ENCODE measurements at regions not wholly inside any gene's neighbourhood (a gene's known extent, or its start where the extent isn't known, plus 50 kb on each side); places are given as distances from the start of the nearest gene placed in this dataset.
"Not testable (repeated sequence)": the region's sequence is repeated elsewhere in the genome, so short reads cannot be mapped to it uniquely, and the experiment has no call there.

DNA sequence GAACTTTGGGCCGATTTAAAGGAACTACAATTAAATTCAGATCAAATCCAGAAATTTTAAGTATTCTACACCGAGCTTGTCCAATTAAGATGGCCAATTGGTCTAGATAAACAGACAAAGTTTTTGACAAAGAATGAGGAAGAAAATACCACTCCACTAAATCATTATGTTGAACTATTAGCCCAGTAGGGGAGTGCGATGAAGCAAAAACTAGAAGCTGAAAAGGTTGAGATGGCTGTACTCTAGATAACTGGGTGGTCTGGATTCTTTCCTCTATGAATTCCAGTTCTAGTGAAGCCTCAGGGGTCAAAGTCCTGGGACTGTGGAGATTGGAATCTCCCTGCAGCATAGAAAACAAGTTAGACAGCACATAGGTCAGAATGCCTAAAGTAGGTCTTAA lies 418.9 kb upstream of the IMPG1 start:
- DNase-seq: not testable (repeated sequence)

DNA sequence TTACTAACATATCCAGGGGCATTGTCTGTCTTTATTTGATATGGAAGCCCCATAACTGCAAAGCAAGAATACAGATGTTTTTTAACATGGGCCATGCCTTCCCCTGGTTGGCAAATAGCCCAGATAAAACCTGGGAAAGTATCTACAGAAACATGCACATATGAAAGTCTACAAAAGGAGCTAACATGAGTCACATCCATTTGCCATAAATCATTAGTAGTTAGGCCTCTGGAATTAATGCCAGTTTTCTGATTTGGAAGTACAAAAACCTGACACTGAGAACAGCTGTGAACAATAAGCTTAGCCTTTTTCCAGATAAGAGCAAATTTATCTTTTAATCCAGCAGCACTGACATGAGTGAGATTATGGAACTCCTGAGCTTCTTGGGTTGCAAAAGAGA lies 418.0 kb upstream of the IMPG1 start:
- DNase-seq: no peak

DNA sequence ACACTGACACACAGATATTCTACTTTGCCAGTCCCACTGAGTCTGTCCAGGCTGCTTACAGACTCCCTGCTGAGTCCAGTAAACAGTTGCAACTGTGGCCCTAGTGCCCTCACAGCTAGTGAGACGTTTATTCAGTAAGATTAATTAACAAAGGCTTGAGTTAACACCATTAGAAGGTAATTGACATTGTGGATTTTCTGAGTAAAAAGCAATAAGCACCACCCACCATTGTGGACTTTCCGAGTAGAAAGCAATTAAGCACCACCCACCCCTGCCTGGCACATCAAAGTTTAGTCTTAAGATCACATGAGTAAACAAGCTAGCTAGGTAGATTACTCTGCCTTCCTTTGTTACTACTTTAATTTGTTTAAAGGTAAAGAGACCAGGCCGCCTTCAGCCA lies 408.6 kb upstream of the IMPG1 start:
- peak; percentile 45 for DNase-seq

DNA sequence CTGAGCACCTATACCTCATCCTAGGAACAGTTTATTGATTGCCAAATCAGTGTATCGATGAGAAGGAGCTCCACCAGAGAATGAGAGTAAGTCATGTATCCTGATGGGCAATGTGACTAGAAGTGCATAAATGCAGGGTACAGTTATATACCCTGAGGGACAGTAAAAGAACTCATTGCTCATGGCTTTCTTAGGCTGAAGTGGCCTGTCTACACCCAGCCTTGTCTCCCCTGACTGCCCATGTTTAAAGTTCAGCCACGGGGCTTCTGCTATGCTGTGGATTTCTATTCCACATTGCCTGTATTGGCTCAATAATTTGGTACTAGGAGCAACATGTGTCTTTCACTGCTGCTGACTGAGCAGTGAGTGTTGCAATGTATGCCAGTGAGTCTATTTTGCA lies 400.4 kb upstream of the IMPG1 start:
- no peak for DNase-seq

DNA sequence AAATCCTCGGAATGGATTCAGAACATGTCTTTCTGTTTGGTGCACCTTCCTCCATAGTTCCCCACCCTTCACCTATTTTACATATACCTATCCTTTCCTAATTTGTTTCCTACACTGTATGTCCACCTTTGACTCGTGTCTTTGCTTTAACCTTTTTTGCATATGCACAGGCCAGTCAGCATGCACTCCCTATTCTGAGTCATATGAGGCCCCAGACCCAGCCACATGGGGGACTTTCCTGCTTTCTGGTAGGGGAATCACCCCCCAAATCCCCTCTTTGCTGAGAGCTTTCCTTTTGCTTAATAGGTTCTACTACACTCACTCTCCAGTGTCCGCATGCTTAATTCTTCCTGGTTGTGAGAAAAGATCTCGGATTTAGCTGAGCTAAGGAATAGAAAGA lies 393.8 kb upstream of the IMPG1 start:
- DNase-seq: no peak

DNA sequence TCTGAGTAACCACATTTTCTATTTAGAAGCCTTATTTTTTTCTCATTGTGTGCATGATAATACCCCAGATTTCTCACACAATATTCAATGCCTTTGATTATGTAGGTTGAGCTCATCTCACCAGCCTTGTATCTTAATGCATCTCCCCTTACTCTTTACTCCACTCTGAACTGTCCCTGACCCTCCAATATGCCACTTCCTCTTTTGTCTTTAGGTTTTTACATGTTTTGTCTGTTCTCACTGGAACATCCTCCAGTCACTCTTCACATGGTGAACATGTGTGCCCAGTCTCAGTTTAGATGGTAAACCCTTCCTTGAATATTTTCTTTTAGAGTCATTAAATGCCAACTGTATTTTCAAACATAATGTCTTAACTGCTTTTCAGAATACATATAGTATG lies 392.9 kb upstream of the IMPG1 start:
- DNase-seq: no peak

DNA sequence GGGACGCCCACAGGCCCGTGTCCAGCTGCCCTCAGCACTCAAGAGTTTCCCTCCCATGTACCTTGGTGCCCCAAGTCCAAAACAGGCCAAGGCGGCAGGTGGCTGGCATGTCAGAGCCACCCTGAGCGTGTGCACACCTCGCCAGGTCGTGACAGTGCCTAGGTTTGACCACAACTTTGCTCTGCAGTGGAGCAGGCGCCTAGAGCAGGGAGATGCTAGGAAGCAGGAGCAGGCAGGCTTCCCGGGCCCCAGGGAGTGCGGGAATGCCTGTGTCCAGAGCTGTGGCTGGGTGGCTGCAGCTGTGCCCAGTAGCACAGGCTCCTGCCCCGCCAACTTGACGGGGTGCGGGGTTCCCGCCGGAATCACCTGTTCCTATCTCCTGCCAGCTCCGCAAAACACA lies 380.8 kb upstream of the IMPG1 start:
- no peak for DNase-seq

DNA sequence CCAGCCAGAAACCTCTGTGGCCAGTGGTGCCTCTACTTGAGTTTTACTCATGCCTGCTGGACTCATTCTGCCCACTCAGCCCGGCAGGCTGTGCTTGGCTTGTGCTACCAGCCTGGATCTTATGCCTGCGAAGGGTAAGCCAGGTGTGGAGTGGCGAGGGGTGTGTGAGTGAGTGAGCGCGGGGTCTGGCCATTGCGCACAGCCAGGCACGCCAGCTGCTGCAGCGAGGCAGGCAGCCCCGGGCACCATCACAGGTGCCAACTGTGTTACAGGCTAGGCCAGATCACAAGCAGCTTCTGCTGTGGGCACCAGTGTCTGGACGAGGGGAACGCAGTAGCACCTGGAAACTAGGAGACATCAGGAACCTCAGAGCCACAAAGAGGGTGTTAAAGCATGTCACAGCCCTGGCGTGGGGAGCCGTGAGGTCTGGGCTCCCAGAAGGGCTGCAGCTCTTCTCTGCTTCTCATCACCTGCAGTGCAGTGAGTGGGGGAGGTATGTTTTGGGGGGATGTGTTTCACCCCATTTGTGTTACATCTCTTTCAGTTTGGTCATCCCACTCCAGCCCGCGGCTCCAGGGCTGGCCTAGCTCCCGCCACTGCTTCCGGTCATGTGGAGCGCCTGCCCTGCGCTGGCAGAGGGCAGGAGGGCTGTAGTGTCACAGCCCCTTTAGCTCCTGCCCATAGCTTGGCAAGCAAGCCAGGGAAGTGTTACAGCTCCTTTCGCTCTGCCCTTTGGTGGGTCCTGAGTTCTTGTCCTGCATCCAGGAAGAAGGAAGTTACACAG lies 379.7 kb upstream of the IMPG1 start:
- no peak for DNase-seq

DNA sequence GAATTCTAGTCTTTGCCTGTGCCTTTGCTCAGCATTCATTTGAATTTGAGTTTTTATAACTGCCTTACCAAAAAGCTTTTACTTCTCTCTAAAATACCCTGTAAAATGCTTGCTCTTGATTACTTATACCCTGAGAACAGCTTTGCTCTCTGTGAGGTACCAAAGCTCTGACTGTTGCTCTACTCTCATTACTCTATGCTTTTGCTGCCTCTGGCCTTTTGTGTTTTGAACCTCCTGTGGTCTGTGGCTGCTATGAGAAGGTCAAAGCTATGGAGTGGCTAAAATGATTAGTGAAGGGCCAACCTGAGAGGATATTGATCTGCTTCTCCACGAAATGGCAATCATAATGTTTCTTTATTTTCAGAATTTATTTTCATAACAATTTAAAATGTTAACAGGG lies 375.6 kb upstream of the IMPG1 start:
- no peak for DNase-seq

DNA sequence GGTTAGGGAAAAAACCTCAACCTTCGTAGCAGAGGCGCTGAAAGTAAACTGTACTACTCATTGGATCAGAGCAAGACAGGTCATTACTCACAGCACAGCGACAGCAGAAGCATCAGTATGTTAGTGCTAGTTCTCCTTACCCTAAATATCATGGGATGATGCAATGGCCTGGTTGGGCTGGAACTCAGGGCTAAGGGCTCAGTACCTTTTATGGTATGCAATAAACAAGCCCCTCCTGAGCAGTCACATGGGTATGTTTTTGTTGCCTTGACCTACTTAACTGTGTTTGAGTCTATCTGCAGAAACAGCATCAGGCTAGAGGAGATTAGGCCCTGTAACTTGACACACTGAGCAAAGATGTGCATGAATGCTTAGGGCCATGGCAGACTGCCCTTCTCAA lies 369.4 kb upstream of the IMPG1 start:
- no peak for DNase-seq

DNA sequence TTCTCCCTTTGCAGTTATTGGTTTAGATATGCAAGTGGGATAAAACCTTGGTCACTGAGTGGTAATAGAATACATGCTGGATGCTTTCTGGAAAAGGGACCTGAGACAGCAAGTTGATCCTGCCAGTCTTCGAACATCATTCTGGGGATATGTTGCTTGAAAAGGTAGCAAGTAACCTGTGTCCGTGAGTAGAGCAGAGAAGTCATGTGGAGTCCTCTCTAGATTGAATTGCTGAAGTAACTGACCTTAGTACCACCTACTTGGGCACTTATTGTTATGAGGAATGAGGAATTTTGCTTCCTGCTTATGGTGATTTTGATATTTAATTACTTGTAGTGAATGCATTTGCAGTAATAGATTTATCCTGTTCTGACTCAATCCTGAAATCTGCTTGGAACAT lies 367.3 kb upstream of the IMPG1 start:
- no peak for DNase-seq

DNA sequence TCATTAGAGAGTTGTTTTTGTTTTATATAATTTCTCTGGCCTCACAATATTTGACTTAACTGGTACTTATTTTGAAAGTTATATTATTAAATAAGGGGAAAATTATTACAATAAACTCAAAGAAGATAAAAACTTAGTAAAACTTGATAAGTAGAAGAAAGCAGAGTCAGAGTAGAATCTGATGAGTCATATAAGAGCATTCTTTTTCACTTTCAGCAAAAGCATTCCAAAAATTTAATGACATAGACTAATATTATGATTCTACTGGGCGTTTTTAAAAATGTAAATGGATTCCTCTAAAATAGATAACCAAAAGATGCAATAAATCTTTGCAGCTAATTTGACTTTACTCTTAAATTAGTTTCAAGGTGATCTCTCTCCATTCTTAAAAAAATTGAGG lies 366.3 kb upstream of the IMPG1 start:
- DNase-seq: no peak

DNA sequence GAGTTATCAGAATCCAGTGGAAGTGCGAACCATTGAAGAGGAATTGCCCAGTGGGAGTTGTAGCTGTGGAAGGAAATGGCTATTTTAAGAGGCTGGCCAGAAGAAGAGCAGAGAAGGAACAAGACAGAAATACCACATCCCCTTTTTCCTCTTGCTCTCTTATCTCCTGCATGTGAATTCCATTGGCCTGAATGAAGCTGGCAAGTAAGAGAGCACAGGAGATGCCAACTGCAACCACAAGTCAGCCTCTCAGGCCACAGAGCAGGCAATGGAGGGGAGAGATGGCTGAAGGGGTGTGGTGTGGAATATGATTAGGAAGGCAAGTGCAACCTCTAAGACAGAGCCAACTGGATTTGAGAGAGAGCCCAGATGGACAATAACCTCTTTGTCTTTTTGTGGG lies 362.7 kb upstream of the IMPG1 start:
- no peak for DNase-seq

DNA sequence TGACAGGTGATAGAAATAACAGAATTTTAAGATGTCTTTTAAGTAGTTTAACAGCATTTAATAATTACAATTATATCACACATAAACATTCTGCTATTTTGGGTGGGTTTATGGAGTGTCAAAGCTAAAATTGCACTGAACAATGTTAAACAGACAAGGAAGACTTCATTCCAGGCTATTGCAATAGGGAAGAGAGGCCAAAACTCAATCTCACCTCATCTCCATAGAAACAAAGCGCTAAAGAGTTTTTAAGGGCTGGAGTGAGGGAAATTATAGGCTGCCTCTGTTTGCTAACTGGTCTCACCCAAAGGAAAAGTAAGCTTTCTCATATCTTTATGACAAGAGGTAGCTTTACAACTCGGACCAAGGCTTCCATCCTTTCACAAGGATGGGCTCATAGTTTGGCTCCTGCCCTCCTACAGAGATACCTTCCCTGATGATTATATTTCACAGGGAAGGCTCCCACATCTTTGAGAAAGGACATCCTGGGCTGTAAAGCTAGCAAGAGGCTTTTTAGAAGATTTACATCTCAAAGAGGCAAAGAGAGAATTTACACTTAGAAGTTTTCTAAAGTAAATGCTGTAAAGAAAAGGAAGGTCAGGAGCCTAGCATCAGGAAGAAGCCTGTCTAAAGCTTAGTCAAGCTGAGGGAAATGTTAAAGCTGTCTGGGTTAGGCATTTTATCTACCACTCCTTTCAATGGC lies 350.2 kb upstream of the IMPG1 start:
- no peak for DNase-seq

DNA sequence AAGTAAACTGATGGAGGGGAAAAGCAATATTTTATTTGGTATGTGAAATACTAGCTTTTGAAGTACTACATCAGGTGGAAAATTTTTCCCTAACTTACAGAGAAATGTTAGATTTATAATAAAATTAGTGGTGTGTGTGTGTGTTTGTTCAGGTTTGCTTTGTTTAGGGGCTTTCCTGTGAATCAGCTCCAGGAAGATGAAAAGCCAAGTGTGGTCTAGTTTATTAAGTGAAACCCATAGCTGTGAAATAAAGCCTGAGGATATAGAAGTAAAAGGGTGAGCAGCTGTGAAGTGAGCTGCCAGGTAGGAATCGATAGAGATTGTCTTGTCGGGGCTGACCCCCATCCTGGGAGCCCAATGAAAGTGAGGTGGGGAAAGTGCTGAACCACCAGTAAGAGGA lies 347.6 kb upstream of the IMPG1 start:
- DNase-seq: no peak

DNA sequence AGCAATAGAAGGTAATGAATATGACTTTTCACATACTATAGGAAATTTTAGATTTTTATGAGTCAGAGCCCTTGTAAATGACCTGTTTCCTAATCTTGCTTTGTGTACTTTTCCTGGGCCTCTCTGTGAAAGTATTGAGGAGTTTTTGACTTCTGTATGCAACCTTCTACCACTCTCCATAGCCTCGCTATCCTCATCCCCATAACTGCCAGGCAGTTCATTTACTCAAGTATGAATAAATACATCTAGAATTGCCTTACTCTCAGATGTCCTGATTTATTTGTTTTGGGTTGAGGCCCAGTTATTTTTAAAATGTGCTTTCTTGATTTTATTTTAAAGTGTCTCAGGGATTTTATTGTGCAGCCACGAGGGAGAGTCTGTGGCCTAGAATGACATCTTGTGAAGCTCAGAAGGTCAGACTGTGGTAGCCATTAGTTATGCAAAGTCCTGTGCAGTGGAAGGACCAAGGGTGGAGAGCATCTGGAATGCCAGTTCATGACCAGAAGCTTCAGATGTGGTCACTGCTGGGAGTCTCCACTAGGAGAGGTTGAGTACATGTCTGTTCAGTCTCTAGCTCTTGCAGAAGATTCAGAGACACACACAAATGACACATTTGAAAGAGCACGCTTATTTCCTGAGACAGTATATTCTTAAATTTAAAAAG lies 346.2 kb upstream of the IMPG1 start:
- no peak for DNase-seq

DNA sequence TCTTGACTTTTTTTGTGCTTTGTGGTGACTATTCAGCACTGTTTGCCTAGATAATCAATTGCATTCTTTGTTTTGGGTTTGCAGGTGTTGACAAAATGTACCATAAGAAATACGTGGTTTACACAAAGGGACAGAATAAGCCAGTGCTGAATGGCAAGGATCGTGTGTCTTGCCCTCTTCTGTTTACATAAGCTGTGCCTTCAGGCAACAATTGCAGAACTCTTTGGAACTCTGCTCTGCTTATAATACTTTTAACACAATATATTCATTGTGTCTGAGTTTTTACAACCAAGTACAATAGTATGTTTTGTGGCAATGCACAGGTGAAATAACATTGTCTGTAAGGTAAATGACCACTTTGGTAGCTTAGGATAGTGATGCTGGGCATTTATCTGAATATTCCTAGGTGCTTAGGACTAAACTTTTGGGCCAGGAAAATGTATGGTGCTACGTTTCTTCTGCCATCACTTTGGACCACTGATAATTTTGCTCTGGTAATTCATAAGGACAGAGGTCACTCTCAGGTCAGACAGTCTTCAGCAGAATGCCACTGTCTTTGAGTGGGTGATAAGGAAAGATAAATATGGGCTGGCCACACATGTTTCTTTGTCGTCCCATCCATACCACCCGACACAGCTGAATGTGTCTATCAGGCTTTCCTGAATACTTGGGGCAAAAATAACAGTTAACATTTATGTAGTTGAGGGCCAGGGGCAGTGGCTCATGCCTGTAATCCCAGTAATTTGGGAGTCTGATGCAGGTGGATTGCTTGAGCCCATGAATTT lies 344.6 kb upstream of the IMPG1 start:
- DNase-seq: peak; percentile 87

DNA sequence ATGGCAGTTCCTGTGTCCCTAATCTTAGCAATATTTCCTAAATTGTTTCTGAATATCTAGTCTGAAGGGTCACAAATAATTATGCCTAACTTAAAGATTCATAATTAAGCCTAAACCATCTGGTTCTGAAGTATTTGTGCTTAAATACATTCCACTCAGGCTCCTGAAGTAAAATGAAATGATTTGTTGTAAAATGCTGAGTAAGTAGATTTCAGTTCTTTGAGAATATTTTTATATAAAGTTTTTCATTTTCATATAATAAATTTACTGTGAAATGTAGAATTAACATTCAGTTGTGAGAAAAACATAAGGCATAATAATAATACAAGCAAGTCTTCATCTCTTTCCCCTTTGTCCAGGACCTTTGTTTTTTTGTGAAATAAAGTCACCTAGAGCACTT lies 330.6 kb upstream of the IMPG1 start:
- DNase-seq: no peak

DNA sequence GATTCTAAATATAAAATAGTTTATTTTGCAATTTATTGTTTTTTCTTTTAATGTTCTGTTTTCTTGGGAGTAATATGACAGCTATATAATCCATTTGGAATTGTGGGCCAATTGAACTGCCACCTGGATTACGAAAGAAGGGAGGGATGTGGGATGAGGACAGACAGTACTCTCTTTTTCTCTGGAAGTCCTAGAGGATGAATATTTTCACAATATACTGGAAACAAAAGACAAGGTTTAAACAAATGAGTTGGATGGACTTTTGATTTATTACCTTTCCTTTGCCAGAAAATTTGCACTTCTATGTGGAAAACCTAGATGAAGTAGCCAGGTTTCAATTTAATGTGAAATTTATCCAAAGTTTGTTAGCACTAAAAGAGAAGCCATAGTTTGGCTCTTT lies 325.5 kb upstream of the IMPG1 start:
- DNase-seq: no peak

DNA sequence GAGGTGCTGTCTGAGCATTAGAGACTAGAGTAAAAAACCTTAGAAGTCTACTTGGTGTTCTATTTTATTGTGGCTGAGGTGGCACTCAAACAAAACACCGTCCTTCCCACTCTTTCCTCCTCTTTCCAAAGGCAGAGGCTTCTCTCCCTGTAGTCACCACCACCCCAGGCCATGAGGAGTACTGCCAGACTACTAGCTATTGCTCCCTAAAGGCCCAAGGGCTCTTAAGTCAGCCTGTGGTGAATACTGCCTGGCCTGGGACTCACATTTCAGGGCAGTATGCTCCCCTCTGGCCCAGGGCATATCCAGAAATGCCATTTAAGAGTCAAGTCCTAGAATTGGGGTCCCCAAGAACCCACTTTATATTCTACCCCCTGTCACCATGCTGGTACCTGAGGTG lies 309.7 kb upstream of the IMPG1 start:
- DNase-seq: no peak

DNA sequence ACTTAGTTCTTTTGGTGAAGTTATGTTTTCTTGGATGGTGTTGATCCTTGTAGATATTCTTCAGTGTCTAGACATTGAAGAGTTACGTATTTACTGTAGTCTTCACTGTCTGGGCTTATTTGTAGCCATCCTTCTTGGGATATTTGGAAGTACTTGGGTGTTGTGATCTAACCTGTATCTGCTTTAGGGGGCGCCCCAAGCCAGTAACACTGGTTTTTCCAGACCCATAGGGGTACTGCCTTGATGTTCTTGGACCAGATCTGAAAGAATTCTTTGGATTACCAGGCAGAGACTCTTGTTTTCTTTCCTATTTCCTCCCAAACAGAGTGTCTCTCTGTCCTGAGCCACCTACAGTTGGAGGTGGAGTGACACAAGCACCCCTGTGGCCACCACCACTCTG lies 309.1 kb upstream of the IMPG1 start:
- no peak for DNase-seq

DNA sequence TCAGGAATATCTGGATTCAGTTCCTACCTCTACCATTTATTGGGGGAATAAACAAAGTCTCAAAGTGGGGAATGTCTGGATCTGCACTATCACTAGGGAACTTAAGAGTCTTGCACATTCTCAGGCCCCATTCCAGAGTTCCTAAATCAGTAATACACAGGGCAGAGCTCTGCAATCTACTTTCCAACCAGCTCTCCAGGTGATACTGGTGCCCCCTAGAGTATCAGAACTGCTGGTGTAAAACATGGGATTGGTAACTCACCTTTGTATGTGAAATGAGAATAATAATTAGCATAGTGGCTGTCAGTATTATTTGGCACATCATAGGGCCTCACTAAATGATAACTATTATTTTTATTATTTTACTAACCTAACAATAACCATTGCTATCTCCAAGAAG lies 278.8 kb upstream of the IMPG1 start:
- peak; percentile 7 for DNase-seq

DNA sequence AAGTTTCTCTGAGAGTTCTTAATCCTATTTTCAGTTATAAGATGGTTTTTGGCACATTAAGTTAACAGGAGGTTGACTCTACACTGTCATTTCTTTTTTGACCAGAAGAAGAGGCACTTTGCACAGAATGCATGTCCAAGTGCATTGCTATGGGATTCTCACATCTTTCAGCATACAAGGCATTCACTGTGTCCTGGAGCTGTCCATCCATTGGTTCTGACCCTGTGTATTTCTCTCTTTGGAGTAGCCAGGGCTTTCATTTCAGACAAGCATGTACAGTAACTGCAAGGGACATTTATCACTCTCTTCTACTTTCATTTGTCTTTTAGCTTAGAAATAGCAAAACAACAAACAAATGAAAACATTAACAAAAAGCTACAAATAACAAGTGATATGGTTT lies 275.1 kb upstream of the IMPG1 start:
- DNase-seq: no peak

Data from NCI-H748 treated with DMSO at 0.1 percent for 48 hours (cell line).